ENCODE measurements at regions not wholly inside any gene's neighbourhood (a gene's known extent, or its start where the extent isn't known, plus 50 kb on each side); places are given as distances from the start of the nearest gene placed in this dataset.

GRCh38 chr6:15087186-15087589 is 158.7 kb upstream of the JARID2 start:
- ChIA-PET CTCF (no interaction called here), POLR2A (no interaction called here), RAD21 (ENCODE audit: low non-redundant PET in 1 of 2, low total read pairs in 2 of 2, uncharacterized antibody in 2 of 2, unreplicated experiment in 2 of 2) (no interaction called here)
- no TSS peak for BruUV-seq (replicated peaks)
- H3K9me3 ChIP-seq (ENCODE audit: control insufficient read depth in 1 of 2, insufficient read depth in 1 of 2, low read depth in 1 of 2, low read length in 2 of 2) = no peaks in the 10 kb centered on the region
- H2AFZ ChIP-seq (ENCODE audit: low read depth, low read length, poor library complexity, severe bottlenecking) = no peak overlapping the region
- H3K27ac ChIP-seq (ENCODE audit: low read depth, low read length) = no peak overlapping the region
- no peaks in the 10 kb centered on the region for H4K20me1 ChIP-seq (ENCODE audit: insufficient read depth)
- no peaks in the 10 kb centered on the region for H3K36me3 ChIP-seq (ENCODE audit: control insufficient read depth in 1 of 2, insufficient read depth in 2 of 2, low read length in 2 of 2)
- intact Hi-C loops (cut with micrococcal nuclease) = no loop called here
- H3K4me3 ChIP-seq (replicated peaks in 1 of 2; ENCODE audit: low read depth in 1 of 2, low read length in 2 of 2) = no peak overlapping the region
- TF ChIP-seq EZH2phosphoT487 (IDR thresholded peaks at IDR 0.05; ENCODE audit: borderline replicate concordance) = no peak
- no peak for TF ChIP-seq CBX3 (IDR thresholded peaks at IDR 0.05; ENCODE audit: low read depth)
- TF ChIP-seq POLR2AphosphoS5 (IDR thresholded peaks at IDR 0.05; ENCODE audit: low read depth, low read length) = no peak
- TF ChIP-seq ZFX (IDR thresholded peaks at IDR 0.05) = no peak
- no peak for TF ChIP-seq SRF (IDR thresholded peaks at IDR 0.05; ENCODE audit: low read depth)
- TF ChIP-seq SP1 (IDR thresholded peaks at IDR 0.05; ENCODE audit: low read depth) = no peak
- TF ChIP-seq JUND (IDR thresholded peaks at IDR 0.05) = no peak
- no peak for TF ChIP-seq SIN3A (IDR thresholded peaks at IDR 0.05; ENCODE audit: low read depth)
- TF ChIP-seq EZH2 (IDR thresholded peaks at IDR 0.05) = no peak
- TF ChIP-seq RAD21 (IDR thresholded peaks at IDR 0.05; ENCODE audit: low read depth) = no peak
- TF ChIP-seq EGR1 (IDR thresholded peaks at IDR 0.05; ENCODE audit: low read depth) = no peak
- no peak for TF ChIP-seq CEBPB (IDR thresholded peaks at IDR 0.05; ENCODE audit: low read depth)
- no peak for TF ChIP-seq REST (IDR thresholded peaks at IDR 0.05; ENCODE audit: low read depth)
- no peak for TF ChIP-seq ZBTB33 (IDR thresholded peaks at IDR 0.05; ENCODE audit: extremely low read depth, insufficient replicate concordance, low read length)
- TF ChIP-seq YY1 (IDR thresholded peaks at IDR 0.05; ENCODE audit: extremely low read depth, insufficient replicate concordance, low read depth, low read length) = no peak
- no peak for TF ChIP-seq TCF7L2 (IDR thresholded peaks at IDR 0.05; ENCODE audit: borderline replicate concordance, extremely low read depth, insufficient read depth, insufficient read length)
- no peak for TF ChIP-seq FOSL1 (IDR thresholded peaks at IDR 0.05; ENCODE audit: low read depth)
- no peak for TF ChIP-seq ZNF274 (IDR thresholded peaks at IDR 0.05; ENCODE audit: low read depth, low read length)
- TF ChIP-seq ATF3 (IDR thresholded peaks at IDR 0.05) = no peak
- DNase-seq (ENCODE audit: low read depth, low spot score) (no peak), ATAC-seq (no peak)
- no peaks in the 10 kb centered on the region for H3K79me2 ChIP-seq (ENCODE audit: insufficient read depth, low read length)
- H3K9me2 ChIP-seq (ENCODE audit: insufficient read depth) = no peaks in the 10 kb centered on the region
- no peak overlapping the region for H3K4me2 ChIP-seq (ENCODE audit: low read length)
- no peak overlapping the region for H3K9ac ChIP-seq (ENCODE audit: low read length)
- H3K4me1 ChIP-seq (ENCODE audit: control insufficient read depth in 1 of 2, insufficient read depth in 2 of 2, low read length in 2 of 2) = no peaks in the 10 kb centered on the region
- H3K27me3 ChIP-seq (ENCODE audit: insufficient read depth, low read length) = no peaks in the 10 kb centered on the region

Measured in HCT116 (cell line).